GM13977 (cell line): ENCODE measurements at regions not wholly inside any gene's neighbourhood (a gene's known extent, or its start where the extent isn't known, plus 50 kb on each side); places are given as distances from the start of the nearest gene placed in this dataset.

Experiments
- DNase-seq: peaks from one replicate; pipeline ENCODE4 v3.0.0; 2012; ENCODE audit warnings: low spot score
- in situ Hi-C: fragments of 300-500 bp; cut with MboI; formaldehyde crosslinking; loops from one replicate; pipeline ENCODE4 v1.12.0; 2022; ENCODE audit warnings: low sequenced_read_pairs, low pct_unique_long_range_greater_than_20kb, mixed read lengths, inconsistent platforms; ENCODE audit not compliant: unreplicated experiment
- TF ChIP-seq, protein P1 (sequence below): IDR thresholded peaks from 2 replicates; pipeline ENCODE4 v1.5.1; 2012; ENCODE audit warnings: mild to moderate bottlenecking, control low read depth; ENCODE audit not compliant: insufficient read depth; ENCODE audit errors: extremely low read depth, missing control alignments

DNA sequence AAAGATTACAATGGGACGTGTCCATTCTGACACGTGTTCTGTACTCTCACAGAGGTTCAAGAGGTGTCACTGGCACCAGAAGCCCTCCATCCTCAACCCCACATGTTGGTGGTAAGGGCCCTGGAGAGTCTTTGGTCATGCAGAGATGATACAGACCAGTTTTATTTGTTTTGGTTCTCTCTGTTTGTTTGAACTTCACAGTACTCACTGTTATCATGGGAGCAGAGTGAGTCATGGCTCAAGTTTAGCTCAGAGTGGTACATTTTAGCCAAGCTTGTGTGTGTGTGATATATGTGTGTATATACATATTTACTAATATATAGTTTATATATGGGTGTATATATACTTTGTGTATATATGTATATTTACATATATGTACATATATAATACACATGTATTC, 935.6 kb downstream of the GRID1 start:
- no peak for DNase-seq
- TF ChIP-seq, protein P1, sequence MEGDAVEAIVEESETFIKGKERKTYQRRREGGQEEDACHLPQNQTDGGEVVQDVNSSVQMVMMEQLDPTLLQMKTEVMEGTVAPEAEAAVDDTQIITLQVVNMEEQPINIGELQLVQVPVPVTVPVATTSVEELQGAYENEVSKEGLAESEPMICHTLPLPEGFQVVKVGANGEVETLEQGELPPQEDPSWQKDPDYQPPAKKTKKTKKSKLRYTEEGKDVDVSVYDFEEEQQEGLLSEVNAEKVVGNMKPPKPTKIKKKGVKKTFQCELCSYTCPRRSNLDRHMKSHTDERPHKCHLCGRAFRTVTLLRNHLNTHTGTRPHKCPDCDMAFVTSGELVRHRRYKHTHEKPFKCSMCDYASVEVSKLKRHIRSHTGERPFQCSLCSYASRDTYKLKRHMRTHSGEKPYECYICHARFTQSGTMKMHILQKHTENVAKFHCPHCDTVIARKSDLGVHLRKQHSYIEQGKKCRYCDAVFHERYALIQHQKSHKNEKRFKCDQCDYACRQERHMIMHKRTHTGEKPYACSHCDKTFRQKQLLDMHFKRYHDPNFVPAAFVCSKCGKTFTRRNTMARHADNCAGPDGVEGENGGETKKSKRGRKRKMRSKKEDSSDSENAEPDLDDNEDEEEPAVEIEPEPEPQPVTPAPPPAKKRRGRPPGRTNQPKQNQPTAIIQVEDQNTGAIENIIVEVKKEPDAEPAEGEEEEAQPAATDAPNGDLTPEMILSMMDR, result no peak
- in situ Hi-C loops, result no loop called here

DNA sequence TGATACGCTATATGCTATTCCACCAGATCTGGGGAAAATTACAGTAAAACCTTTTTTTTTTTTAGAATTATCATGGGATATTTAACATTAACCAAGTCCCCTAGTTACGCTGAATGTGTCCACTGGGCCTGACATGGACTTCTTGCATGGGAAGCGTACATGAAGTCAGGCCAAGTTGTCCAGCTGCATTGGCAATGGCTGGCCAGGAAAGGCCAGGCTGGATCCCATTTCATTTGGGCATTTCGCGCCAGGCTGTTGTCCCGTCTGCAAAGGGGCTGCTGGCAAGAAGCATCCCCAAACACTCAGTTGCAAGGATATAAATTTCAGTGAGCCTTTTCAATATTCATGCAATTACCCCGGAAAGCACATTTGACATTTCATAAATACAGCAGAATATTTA, 933.3 kb downstream of the GRID1 start:
- DNase-seq, result no peak
- TF ChIP-seq, protein P1, result no peak
- in situ Hi-C loops, result no loop called here

DNA sequence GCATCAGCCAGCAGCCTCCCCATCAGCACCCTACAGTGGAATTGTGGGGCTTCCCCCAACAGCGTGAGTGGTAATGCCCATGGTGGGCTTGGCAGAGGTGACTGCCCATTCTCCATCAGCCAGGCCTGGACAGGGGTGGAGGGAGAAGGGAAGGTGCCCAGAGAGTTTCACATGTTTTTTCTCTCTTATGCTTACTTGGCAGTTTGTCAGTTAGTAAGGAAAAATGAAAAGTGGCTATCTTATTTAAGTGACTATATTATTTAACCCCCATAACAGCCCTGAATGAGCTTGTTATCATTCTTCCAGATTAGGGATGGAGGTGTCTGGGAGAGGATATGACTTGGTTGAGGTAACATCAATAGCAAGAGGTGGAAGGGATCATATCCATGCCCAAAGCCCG, 921.7 kb downstream of the GRID1 start:
- in situ Hi-C loops, result no loop called here
- TF ChIP-seq, protein P1, result no peak

DNA sequence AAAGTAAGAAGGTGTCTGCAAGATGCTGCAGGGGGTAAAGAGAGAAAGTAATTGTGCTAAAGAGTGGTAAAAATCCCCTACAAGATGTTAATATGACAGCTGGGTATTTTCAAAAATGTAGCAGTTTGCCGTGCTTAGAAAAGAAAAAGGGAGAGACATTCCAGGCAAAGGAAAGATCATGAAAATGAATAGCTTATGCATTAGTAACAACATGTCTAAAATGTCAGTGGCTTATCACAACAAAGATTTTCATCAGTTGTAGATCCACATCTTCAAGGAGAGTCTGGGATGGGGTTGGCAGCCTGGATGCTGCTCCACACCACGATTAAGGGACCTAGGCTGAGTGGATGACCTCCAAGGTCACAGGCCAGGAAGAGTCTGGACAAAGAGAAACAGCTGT, 920.9 kb downstream of the GRID1 start:
- no peak for DNase-seq
- TF ChIP-seq, protein P1, result no peak
- in situ Hi-C loops, result no loop called here

More for the DNA sequence above, 921.7 kb downstream of the GRID1 start:
- DNase-seq, result no peak

DNA sequence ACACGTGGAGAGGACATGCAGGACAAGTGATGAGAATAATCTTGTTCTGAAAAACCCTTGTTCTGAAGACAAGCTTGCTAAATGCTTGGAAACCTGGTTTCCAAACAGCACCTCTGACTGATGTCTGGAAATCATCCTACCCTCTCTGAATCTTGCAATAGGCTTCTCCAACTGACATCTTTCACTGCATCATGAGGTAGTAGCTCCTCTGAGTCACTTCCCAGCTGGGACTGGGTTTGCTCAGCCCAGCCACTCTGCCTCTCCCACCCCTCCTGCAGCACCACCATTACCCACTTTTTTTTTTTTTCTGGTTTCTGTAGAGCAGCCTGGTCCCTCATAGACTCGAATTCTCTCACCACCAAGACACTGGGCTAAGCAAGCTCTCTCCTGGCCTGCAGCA, 919.8 kb downstream of the GRID1 start:
- no peak for DNase-seq
- in situ Hi-C loops, result no loop called here
- TF ChIP-seq, protein P1, result no peak

DNA sequence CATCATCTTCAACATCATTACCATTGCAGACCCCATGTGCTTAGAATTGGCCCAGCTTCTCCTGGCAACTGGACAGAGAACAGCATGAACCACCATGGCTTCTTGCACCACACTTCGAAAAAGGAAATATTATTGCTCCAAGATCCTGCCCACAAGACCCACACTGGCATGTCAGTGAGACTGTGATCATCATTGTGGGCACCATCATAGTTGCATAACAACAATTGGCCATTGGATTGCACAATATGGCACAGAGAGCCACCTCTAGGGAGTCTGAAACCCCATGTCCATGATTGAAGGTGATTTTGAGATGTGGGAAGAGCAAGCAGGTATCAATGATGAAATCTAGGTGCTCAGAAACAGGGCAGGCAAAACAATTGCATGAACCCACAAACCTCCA, 918.9 kb downstream of the GRID1 start:
- in situ Hi-C loops, result no loop called here
- no peak for DNase-seq
- TF ChIP-seq, protein P1, result no peak

DNA sequence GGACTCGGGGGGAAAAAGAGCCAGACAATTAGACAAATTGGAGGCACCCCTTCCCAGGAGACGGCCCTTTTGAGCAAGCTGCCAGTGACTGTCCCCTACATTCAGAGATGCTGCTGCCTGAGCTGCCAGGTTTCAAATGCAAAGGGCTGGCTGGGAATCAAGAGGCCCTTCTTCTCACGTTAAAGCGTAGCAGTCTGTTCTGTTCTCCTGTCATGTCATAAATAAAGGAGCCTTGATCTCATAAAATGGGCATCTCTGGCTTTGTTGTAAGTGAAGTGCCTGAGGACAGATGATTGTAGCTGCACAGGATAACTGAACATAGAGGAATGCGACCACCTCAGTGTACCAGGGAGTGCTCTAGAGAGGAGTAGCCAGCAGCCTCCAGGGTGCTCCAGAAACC, 917.9 kb downstream of the GRID1 start:
- DNase-seq, result no peak
- in situ Hi-C loops, result no loop called here

More for the DNA sequence above, 917.9 kb downstream of the GRID1 start:
- TF ChIP-seq, protein P1, result no peak
